ENCODE measurements at regions not wholly inside any gene's neighbourhood (a gene's known extent, or its start where the extent isn't known, plus 50 kb on each side); places are given as distances from the start of the nearest gene placed in this dataset.

GRCh38 chr12:38141861-38142260, 174.7 kb upstream of the ALG10B start:
- TF ChIP-seq POLR2A (IDR thresholded peaks at IDR 0.05; ENCODE audit: low read length) = no peak
- TF ChIP-seq GATA1 (IDR thresholded peaks at IDR 0.05; ENCODE audit: low read depth, low read length) = no peak

Measured in erythroblast (primary cell).